ENCODE measurements at regions not wholly inside any gene's neighbourhood (a gene's known extent, or its start where the extent isn't known, plus 50 kb on each side); places are given as distances from the start of the nearest gene placed in this dataset.

GRCh38 chr13:64925284-64925683, 2304.9 kb downstream of the PCDH9 start:
- TF ChIP-seq, protein P1, sequence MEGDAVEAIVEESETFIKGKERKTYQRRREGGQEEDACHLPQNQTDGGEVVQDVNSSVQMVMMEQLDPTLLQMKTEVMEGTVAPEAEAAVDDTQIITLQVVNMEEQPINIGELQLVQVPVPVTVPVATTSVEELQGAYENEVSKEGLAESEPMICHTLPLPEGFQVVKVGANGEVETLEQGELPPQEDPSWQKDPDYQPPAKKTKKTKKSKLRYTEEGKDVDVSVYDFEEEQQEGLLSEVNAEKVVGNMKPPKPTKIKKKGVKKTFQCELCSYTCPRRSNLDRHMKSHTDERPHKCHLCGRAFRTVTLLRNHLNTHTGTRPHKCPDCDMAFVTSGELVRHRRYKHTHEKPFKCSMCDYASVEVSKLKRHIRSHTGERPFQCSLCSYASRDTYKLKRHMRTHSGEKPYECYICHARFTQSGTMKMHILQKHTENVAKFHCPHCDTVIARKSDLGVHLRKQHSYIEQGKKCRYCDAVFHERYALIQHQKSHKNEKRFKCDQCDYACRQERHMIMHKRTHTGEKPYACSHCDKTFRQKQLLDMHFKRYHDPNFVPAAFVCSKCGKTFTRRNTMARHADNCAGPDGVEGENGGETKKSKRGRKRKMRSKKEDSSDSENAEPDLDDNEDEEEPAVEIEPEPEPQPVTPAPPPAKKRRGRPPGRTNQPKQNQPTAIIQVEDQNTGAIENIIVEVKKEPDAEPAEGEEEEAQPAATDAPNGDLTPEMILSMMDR (IDR thresholded peaks at IDR 0.05; ENCODE audit: insufficient read depth, low read length, poor library complexity, severe bottlenecking) = no peak
- DNase-seq (ENCODE audit: extremely low read depth, insufficient read length) = no peak
- Histone ChIP-seq H3K4me3 (replicated peaks; ENCODE audit: low read depth, low read length) (no peak overlapping the region), H3K36me3 (ENCODE audit: control insufficient read depth, insufficient read depth, low read length) (no peaks in the 10 kb centered on the region), H3K27me3 (replicated peaks; ENCODE audit: control insufficient read depth, insufficient read depth, low read length) (no peaks in the 10 kb centered on the region)

DNA sequence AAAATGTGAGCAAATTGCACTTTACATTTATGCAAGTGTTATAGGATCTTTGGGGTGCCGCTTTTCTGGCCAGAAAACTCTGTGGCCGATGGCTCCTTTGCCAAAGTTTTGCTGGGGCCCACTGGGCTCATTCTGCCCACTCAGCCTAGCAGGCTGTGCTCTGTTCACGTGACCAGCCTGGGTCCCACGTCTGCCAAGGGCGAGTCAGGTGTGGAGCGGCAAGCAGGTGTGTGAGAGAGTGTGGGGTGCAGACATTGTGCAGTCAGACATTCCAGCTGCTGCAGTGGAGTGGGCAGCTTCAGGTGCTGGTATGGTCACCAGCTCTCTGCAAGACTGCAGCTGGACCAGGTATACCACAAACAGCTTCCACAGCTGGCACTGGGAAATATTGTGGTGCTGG, 2305.7 kb downstream of the PCDH9 start:
- Histone ChIP-seq H3K36me3 (ENCODE audit: control insufficient read depth, insufficient read depth, low read length) (no peaks in the 10 kb centered on the region), H3K27me3 (replicated peaks; ENCODE audit: control insufficient read depth, insufficient read depth, low read length) (no peaks in the 10 kb centered on the region), H3K4me3 (replicated peaks; ENCODE audit: low read depth, low read length) (no peak overlapping the region)
- DNase-seq (ENCODE audit: extremely low read depth, insufficient read length) = no peak
- TF ChIP-seq, protein P1 (IDR thresholded peaks at IDR 0.05; ENCODE audit: insufficient read depth, low read length, poor library complexity, severe bottlenecking) = no peak

DNA sequence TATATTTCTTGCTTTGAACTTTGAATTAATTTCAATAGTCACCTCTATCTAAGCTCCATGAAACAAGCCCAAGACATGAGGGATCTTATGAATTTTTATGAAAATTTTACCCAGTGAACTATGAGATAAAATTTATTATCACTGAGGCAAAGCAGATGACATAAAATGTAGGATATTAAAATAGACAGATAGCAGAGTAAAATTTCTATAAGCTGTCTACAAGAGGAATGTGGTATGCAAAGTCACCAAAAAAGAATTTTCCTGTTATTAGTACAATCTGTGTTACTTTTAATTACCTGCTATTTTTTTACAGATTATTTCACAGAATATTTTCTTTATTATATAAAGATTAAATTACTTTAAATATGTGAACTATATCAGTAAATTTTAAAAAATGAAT, 2312.6 kb downstream of the PCDH9 start:
- DNase-seq (ENCODE audit: extremely low read depth, insufficient read length) = no peak
- Histone ChIP-seq H3K27me3 (replicated peaks; ENCODE audit: control insufficient read depth, insufficient read depth, low read length) (no peaks in the 10 kb centered on the region), H3K4me3 (replicated peaks; ENCODE audit: low read depth, low read length) (no peak overlapping the region), H3K36me3 (ENCODE audit: control insufficient read depth, insufficient read depth, low read length) (no peaks in the 10 kb centered on the region)
- TF ChIP-seq, protein P1 (IDR thresholded peaks at IDR 0.05; ENCODE audit: insufficient read depth, low read length, poor library complexity, severe bottlenecking) = no peak

- TF ChIP-seq, protein P1 (IDR thresholded peaks at IDR 0.05; ENCODE audit: insufficient read depth, low read length, poor library complexity, severe bottlenecking) = no peak
- no peaks in the 10 kb centered on the region for H3K36me3 ChIP-seq (ENCODE audit: control insufficient read depth, insufficient read depth, low read length)
- no peak overlapping the region for H3K4me3 ChIP-seq (replicated peaks; ENCODE audit: low read depth, low read length)
- DNase-seq (ENCODE audit: extremely low read depth, insufficient read length) = no peak
- no peaks in the 10 kb centered on the region for H3K27me3 ChIP-seq (replicated peaks; ENCODE audit: control insufficient read depth, insufficient read depth, low read length)
These were observed 2318.0 kb downstream of the PCDH9 start for GRCh38 chr13:64912141-64912540.

- TF ChIP-seq, protein P1 (IDR thresholded peaks at IDR 0.05; ENCODE audit: insufficient read depth, low read length, poor library complexity, severe bottlenecking) = no peak
- Histone ChIP-seq H3K36me3 (ENCODE audit: control insufficient read depth, insufficient read depth, low read length) (no peaks in the 10 kb centered on the region), H3K4me3 (replicated peaks; ENCODE audit: low read depth, low read length) (no peak overlapping the region), H3K27me3 (replicated peaks; ENCODE audit: control insufficient read depth, insufficient read depth, low read length) (no peaks in the 10 kb centered on the region)
- no peak for DNase-seq (ENCODE audit: extremely low read depth, insufficient read length)
These were observed 2320.0 kb downstream of the PCDH9 start for GRCh38 chr13:64910096-64910495.

DNA sequence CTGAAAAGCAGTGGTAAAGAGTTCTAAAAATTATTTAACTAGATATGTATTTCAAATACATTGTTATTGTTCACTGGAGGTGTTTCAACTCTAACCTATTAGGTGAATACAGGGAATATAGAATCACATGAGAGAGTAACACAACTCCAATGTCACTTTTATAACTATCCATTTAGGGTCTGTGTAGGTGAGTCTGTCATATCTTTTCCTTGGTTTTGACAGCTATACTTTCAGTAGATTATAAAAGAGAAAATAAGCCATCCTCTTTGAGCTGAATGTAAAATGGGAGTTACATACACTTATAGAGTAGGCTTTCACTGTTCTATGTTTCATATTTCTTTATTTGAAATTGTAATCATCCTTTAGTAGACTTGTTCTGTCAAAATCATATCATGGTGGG, 2321.0 kb downstream of the PCDH9 start:
- Histone ChIP-seq H3K27me3 (replicated peaks; ENCODE audit: control insufficient read depth, insufficient read depth, low read length) (no peaks in the 10 kb centered on the region), H3K4me3 (replicated peaks; ENCODE audit: low read depth, low read length) (no peak overlapping the region), H3K36me3 (ENCODE audit: control insufficient read depth, insufficient read depth, low read length) (no peaks in the 10 kb centered on the region)
- DNase-seq (ENCODE audit: extremely low read depth, insufficient read length) = no peak
- TF ChIP-seq, protein P1 (IDR thresholded peaks at IDR 0.05; ENCODE audit: insufficient read depth, low read length, poor library complexity, severe bottlenecking) = no peak
